ENCODE measurements at regions not wholly inside any gene's neighbourhood (a gene's known extent, or its start where the extent isn't known, plus 50 kb on each side); places are given as distances from the start of the nearest gene placed in this dataset.

GRCh38 chr12:61524851-61525250 is 735.4 kb upstream of the USP15 start:
- TF ChIP-seq EZH2phosphoT487 (conservative IDR thresholded peaks at IDR 0.05; ENCODE audit: low read length) (no peak), CTCF (IDR thresholded peaks at IDR 0.05; ENCODE audit: insufficient read depth, low read length, poor library complexity, severe bottlenecking) (no peak)
- H3F3A ChIP-seq (ENCODE audit: insufficient read depth) = no peaks in the 10 kb centered on the region
- H3K9me2 ChIP-seq (replicated peaks; ENCODE audit: insufficient read depth, low read length) = no peaks in the 10 kb centered on the region
- no peak overlapping the region for H3K9ac ChIP-seq (ENCODE audit: low read length)
- H3K27me3 ChIP-seq (ENCODE audit: low read length) = no peaks in the 10 kb centered on the region
- no peak overlapping the region for H3K4me2 ChIP-seq (ENCODE audit: low read depth, low read length, poor library complexity, severe bottlenecking)
- H3K36me3 ChIP-seq (ENCODE audit: low read length) = no peaks in the 10 kb centered on the region
- H3K79me2 ChIP-seq (ENCODE audit: insufficient read depth, low read length) = no peaks in the 10 kb centered on the region
- no peaks in the 10 kb centered on the region for H4K20me1 ChIP-seq (ENCODE audit: low read depth, low read length)
- H3K27ac ChIP-seq (ENCODE audit: low read depth, low read length) = no peak overlapping the region
- no peaks in the 10 kb centered on the region for H3K9me3 ChIP-seq (ENCODE audit: insufficient read depth, low read length)
- H2AFZ ChIP-seq (ENCODE audit: low read depth, low read length, severe bottlenecking) = no peak overlapping the region
- no peak overlapping the region for H3K4me3 ChIP-seq (ENCODE audit: insufficient read depth, low read length, poor library complexity, severe bottlenecking)

GRCh38 chr12:61525331-61525730 is 734.9 kb upstream of the USP15 start:
- no peaks in the 10 kb centered on the region for H3F3A ChIP-seq (ENCODE audit: insufficient read depth)

GRCh38 chr12:61530456-61530855 is 729.7 kb upstream of the USP15 start:
- H3K4me3 ChIP-seq (ENCODE audit: insufficient read depth, low read length, poor library complexity, severe bottlenecking) = no peak overlapping the region
- H3K4me2 ChIP-seq (ENCODE audit: low read depth, low read length, poor library complexity, severe bottlenecking) = no peak overlapping the region
- H4K20me1 ChIP-seq (ENCODE audit: low read depth, low read length) = no peaks in the 10 kb centered on the region
- no peaks in the 10 kb centered on the region for H3F3A ChIP-seq (ENCODE audit: insufficient read depth)
- no peak for TF ChIP-seq EZH2phosphoT487 (conservative IDR thresholded peaks at IDR 0.05; ENCODE audit: low read length)
- no peak for TF ChIP-seq CTCF (IDR thresholded peaks at IDR 0.05; ENCODE audit: insufficient read depth, low read length, poor library complexity, severe bottlenecking)
- H2AFZ ChIP-seq (ENCODE audit: low read depth, low read length, severe bottlenecking) = no peak overlapping the region
- no peaks in the 10 kb centered on the region for H3K9me3 ChIP-seq (ENCODE audit: insufficient read depth, low read length)
- H3K36me3 ChIP-seq (ENCODE audit: low read length) = no peaks in the 10 kb centered on the region
- H3K27ac ChIP-seq (ENCODE audit: low read depth, low read length) = no peak overlapping the region
- H3K9ac ChIP-seq (ENCODE audit: low read length) = no peak overlapping the region
- H3K79me2 ChIP-seq (ENCODE audit: insufficient read depth, low read length) = no peaks in the 10 kb centered on the region
- no peaks in the 10 kb centered on the region for H3K9me2 ChIP-seq (replicated peaks; ENCODE audit: insufficient read depth, low read length)
- H3K27me3 ChIP-seq (ENCODE audit: low read length) = no peaks in the 10 kb centered on the region

More at GRCh38 chr12:61525331-61525730, 734.9 kb upstream of the USP15 start:
- H2AFZ ChIP-seq (ENCODE audit: low read depth, low read length, severe bottlenecking) = no peak overlapping the region
- H3K4me2 ChIP-seq (ENCODE audit: low read depth, low read length, poor library complexity, severe bottlenecking) = no peak overlapping the region
- H3K9me2 ChIP-seq (replicated peaks; ENCODE audit: insufficient read depth, low read length) = no peaks in the 10 kb centered on the region
- H3K9ac ChIP-seq (ENCODE audit: low read length) = no peak overlapping the region
- no peaks in the 10 kb centered on the region for H3K27me3 ChIP-seq (ENCODE audit: low read length)
- H3K27ac ChIP-seq (ENCODE audit: low read depth, low read length) = no peak overlapping the region
- H4K20me1 ChIP-seq (ENCODE audit: low read depth, low read length) = no peaks in the 10 kb centered on the region
- H3K36me3 ChIP-seq (ENCODE audit: low read length) = no peaks in the 10 kb centered on the region
- H3K4me3 ChIP-seq (ENCODE audit: insufficient read depth, low read length, poor library complexity, severe bottlenecking) = no peak overlapping the region
- no peaks in the 10 kb centered on the region for H3K79me2 ChIP-seq (ENCODE audit: insufficient read depth, low read length)
- TF ChIP-seq EZH2phosphoT487 (conservative IDR thresholded peaks at IDR 0.05; ENCODE audit: low read length) (no peak), CTCF (IDR thresholded peaks at IDR 0.05; ENCODE audit: insufficient read depth, low read length, poor library complexity, severe bottlenecking) (no peak)
- no peaks in the 10 kb centered on the region for H3K9me3 ChIP-seq (ENCODE audit: insufficient read depth, low read length)
